OCI-LY7 (cell line): ENCODE measurements at regions not wholly inside any gene's neighbourhood (a gene's known extent, or its start where the extent isn't known, plus 50 kb on each side); places are given as distances from the start of the nearest gene placed in this dataset.

Experiments
- BruUV-seq: library from RNA; stranded (reverse); fragments of 400-500 nt; replicated peaks from 2 replicates; lab custom pipeline; 2021; lab: Mats Ljungman, UMichigan
- CTCF ChIA-PET: fragments of 300-600 bp; sonication (Branson Sonifier 250); formaldehyde crosslinking; loops from one replicate; lab custom pipeline; 2022; ENCODE audit warnings: antibody characterized with exemption; ENCODE audit not compliant: unreplicated experiment; lab: Charles Lee
- POLR2A ChIA-PET: fragments of 300-600 bp; sonication (Branson Sonifier 250); formaldehyde crosslinking; loops from one replicate; lab custom pipeline; 2022; ENCODE audit warnings: antibody characterized with exemption; lab: Charles Lee
- DNase-seq: peaks from one replicate; pipeline ENCODE4 v3.0.0-alpha.2; 2015; ENCODE audit warnings: low spot score
- H2AFZ ChIP-seq: fragments of 200-600 bp; sonication (generic), shearing (Covaris generic); 2 replicates; pipeline ENCODE4 v1.6.1; 2014; ENCODE audit warnings: mild to moderate bottlenecking, antibody characterized with exemption, low read length, moderate library complexity
- H3K27ac ChIP-seq: fragments of 200-600 bp; sonication (generic); 2 replicates; pipeline ENCODE4 v1.5.1; 2014; ENCODE audit warnings: mixed run types, low read depth, mild to moderate bottlenecking, moderate library complexity, low read length, inconsistent platforms; ENCODE audit not compliant: poor library complexity, severe bottlenecking
- H3K36me3 ChIP-seq: fragments of 200-600 bp; sonication (generic); 2 replicates; pipeline ENCODE4 v1.6.1; 2014; ENCODE audit warnings: mild to moderate bottlenecking, antibody characterized with exemption, low read length, moderate library complexity, mixed read lengths; ENCODE audit not compliant: insufficient read depth
- H3K4me1 ChIP-seq: fragments of 200-600 bp; sonication (generic); 2 replicates; pipeline ENCODE4 v1.5.1; 2014; ENCODE audit warnings: mild to moderate bottlenecking, low read length; ENCODE audit not compliant: insufficient read depth, poor library complexity, severe bottlenecking
- H3K4me2 ChIP-seq: fragments of 200-600 bp; sonication (generic); 2 replicates; pipeline ENCODE4 v1.6.1; 2014; ENCODE audit warnings: mild to moderate bottlenecking, low read length
- H3K4me3 ChIP-seq: fragments of 200-600 bp; sonication (generic); 2 replicates; pipeline ENCODE4 v1.5.1; 2014; ENCODE audit warnings: mild to moderate bottlenecking, low read depth, low read length; ENCODE audit not compliant: poor library complexity, severe bottlenecking
- H3K79me2 ChIP-seq: fragments of 200-600 bp; sonication (generic); 2 replicates; pipeline ENCODE4 v1.6.1; 2016; ENCODE audit warnings: low read depth, mild to moderate bottlenecking, low read length, moderate library complexity, mixed read lengths; ENCODE audit not compliant: insufficient read depth
- H3K9me2 ChIP-seq: fragments of 200-600 bp; sonication (generic); 2 replicates; pipeline ENCODE4 v1.6.1; 2016; ENCODE audit warnings: mild to moderate bottlenecking, low read length, mixed read lengths; ENCODE audit not compliant: insufficient read depth
- H3K9me3 ChIP-seq: fragments of 200-600 bp; sonication (generic); 2 replicates; pipeline ENCODE4 v1.6.1; 2014; ENCODE audit warnings: mild to moderate bottlenecking, mixed run types, low read length, mixed read lengths
- H4K20me1 ChIP-seq: fragments of 200-600 bp; sonication (generic); 2 replicates; pipeline ENCODE4 v1.6.1; 2014; ENCODE audit warnings: mild to moderate bottlenecking, antibody characterized with exemption, low read length, moderate library complexity, mixed read lengths; ENCODE audit not compliant: insufficient read depth
- CTCF ChIP-seq: fragments of 200-600 bp; sonication (generic); conservative IDR thresholded peaks from 2 replicates; pipeline ENCODE4 v1.5.1; 2014; ENCODE audit warnings: mild to moderate bottlenecking, antibody characterized with exemption, low read length, moderate library complexity, mixed read lengths
- EZH2phosphoT487 ChIP-seq: fragments of 200-600 bp; sonication (generic); IDR thresholded peaks from 2 replicates; pipeline ENCODE4 v1.6.1; 2018; ENCODE audit warnings: low read depth, borderline replicate concordance, mild to moderate bottlenecking, mixed run types, antibody characterized with exemption, low read length, moderate library complexity, mixed read lengths
- intact Hi-C: fragments of 100-400 bp; cut with micrococcal nuclease; formaldehyde crosslinking; loops from one replicate; pipeline ENCODE4 v1.10.0; 2022; ENCODE audit not compliant: unreplicated experiment

- ChIA-PET POLR2A (no interaction called here), CTCF (no interaction called here)
- H3K36me3 ChIP-seq: no peaks in the 10 kb centered on the region
- intact Hi-C loops: no loop called here
- no peaks in the 10 kb centered on the region for H4K20me1 ChIP-seq
- no peak overlapping the region for H3K4me3 ChIP-seq
- H3K9me3 ChIP-seq: no peaks in the 10 kb centered on the region
- TF ChIP-seq EZH2phosphoT487: no peak
- TF ChIP-seq CTCF: no peak
- no peak overlapping the region for H2AFZ ChIP-seq
- H3K9me2 ChIP-seq: no peaks in the 10 kb centered on the region
- no peaks in the 10 kb centered on the region for H3K79me2 ChIP-seq
- BruUV-seq: no TSS peak
- H3K4me2 ChIP-seq: no peak overlapping the region
- no peaks in the 10 kb centered on the region for H3K4me1 ChIP-seq
- DNase-seq: no peak
- no peak overlapping the region for H3K27ac ChIP-seq
Observed at GRCh38 chr1:87173231-87173630, 155.4 kb upstream of the LMO4 start.

- Histone ChIP-seq H3K4me3 (no peak overlapping the region), H3K9me3 (no peaks in the 10 kb centered on the region), H3K27ac (no peak overlapping the region), H2AFZ (no peak overlapping the region), H3K4me1 (no peaks in the 10 kb centered on the region), H3K4me2 (no peak overlapping the region), H4K20me1 (no peaks in the 10 kb centered on the region), H3K79me2 (no peaks in the 10 kb centered on the region), H3K9me2 (no peaks in the 10 kb centered on the region), H3K36me3 (no peaks in the 10 kb centered on the region)
- CTCF ChIA-PET: no interaction called here
- TF ChIP-seq CTCF: no peak
- no TSS peak for BruUV-seq
- POLR2A ChIA-PET: interaction anchor here (1.3 to 1.4 kb wide), 2 partner anchors 10 to 15 kb away, joined by 3 read pairs; no protein-coding TSS in a partner anchor
- no peak for DNase-seq
- intact Hi-C loops: no loop called here
Observed at GRCh38 chr1:87174724-87175245, 153.9 kb upstream of the LMO4 start.

GRCh38 chr1:87176087-87176486, 152.6 kb upstream of the LMO4 start:
- H2AFZ ChIP-seq: no peak overlapping the region
- DNase-seq: no peak
- H3K9me3 ChIP-seq: no peaks in the 10 kb centered on the region
- no peak for TF ChIP-seq EZH2phosphoT487
- TF ChIP-seq CTCF: no peak
- no peaks in the 10 kb centered on the region for H3K9me2 ChIP-seq
- no peak overlapping the region for H3K4me3 ChIP-seq
- ChIA-PET POLR2A (no interaction called here), CTCF (no interaction called here)
- H3K36me3 ChIP-seq: no peaks in the 10 kb centered on the region
- no peaks in the 10 kb centered on the region for H4K20me1 ChIP-seq
- H3K79me2 ChIP-seq: no peaks in the 10 kb centered on the region
- H3K4me1 ChIP-seq: no peaks in the 10 kb centered on the region
- no TSS peak for BruUV-seq
- H3K27ac ChIP-seq: no peak overlapping the region
- no peak overlapping the region for H3K4me2 ChIP-seq
- intact Hi-C loops: no loop called here
